ENCODE measurements at regions not wholly inside any gene's neighbourhood (a gene's known extent, or its start where the extent isn't known, plus 50 kb on each side); places are given as distances from the start of the nearest gene placed in this dataset.

GRCh38 chr3:84783281-84783680 is 175.5 kb upstream of the CADM2 start:
- Histone ChIP-seq H2AFZ (ENCODE audit: low read length) (no peak overlapping the region), H2BK120ac (replicated peaks; ENCODE audit: low read depth, low read length) (no peak overlapping the region), H4K20me1 (replicated peaks in 1 of 2; ENCODE audit: control insufficient read depth in 1 of 2, insufficient read depth in 2 of 2, low read length in 2 of 2) (no peaks in the 10 kb centered on the region), H3K4me3 (ENCODE audit: extremely low read depth in 1 of 4, insufficient read depth in 2 of 4, low read depth in 3 of 4, low read length in 4 of 4) (no peak overlapping the region), H3K23ac (ENCODE audit: insufficient read length) (no peak overlapping the region), H3K18ac (ENCODE audit: extremely low read depth, low read length) (no peak overlapping the region), H3K14ac (ENCODE audit: insufficient read length) (no peak overlapping the region), H2BK20ac (ENCODE audit: low read length) (no peak overlapping the region), H4K91ac (replicated peaks; ENCODE audit: insufficient read length, low read length) (no peak overlapping the region), H3K56ac (replicated peaks; ENCODE audit: insufficient read length, low read depth, low read length) (no peak overlapping the region), H3K79me1 (ENCODE audit: low read depth, low read length) (no peaks in the 10 kb centered on the region), H2BK5ac (ENCODE audit: low read depth, low read length) (no peak overlapping the region), H3K4me1 (replicated peaks in 1 of 4; ENCODE audit: control insufficient read depth in 3 of 4, insufficient read depth in 4 of 4, low read length in 3 of 4) (no peaks in the 10 kb centered on the region), H3K4me2 (ENCODE audit: insufficient read depth in 1 of 2, low read depth in 2 of 2, low read length in 2 of 2) (no peak overlapping the region), H2BK12ac (ENCODE audit: low read depth, low read length) (no peak overlapping the region), H2BK15ac (ENCODE audit: low read length) (no peak overlapping the region), H3K27ac (ENCODE audit: low read depth, low read length) (no peak overlapping the region), H3K27me3 (replicated peaks in 1 of 4; ENCODE audit: control insufficient read depth in 3 of 4, extremely low read depth in 1 of 4, insufficient read depth in 3 of 4, low read length in 3 of 4) (no peaks in the 10 kb centered on the region), H3K9ac (replicated peaks in 1 of 4; ENCODE audit: extremely low read depth in 1 of 4, low read depth in 3 of 4, low read length in 3 of 4) (no peak overlapping the region), H3K4ac (replicated peaks; ENCODE audit: insufficient read length, low read depth, low read length) (no peak overlapping the region), H4K8ac (ENCODE audit: extremely low read depth, insufficient read depth, low read length) (no peak overlapping the region), H3K23me2 (ENCODE audit: low read depth, low read length) (no peaks in the 10 kb centered on the region), H2AK5ac (ENCODE audit: low read depth, low read length) (no peak overlapping the region), H3K36me3 (ENCODE audit: control insufficient read depth in 2 of 4, insufficient read depth in 4 of 4, low read length in 3 of 4) (no peaks in the 10 kb centered on the region), H3K79me2 (ENCODE audit: control insufficient read depth in 1 of 2, insufficient read depth in 2 of 2, low read length in 2 of 2) (no peaks in the 10 kb centered on the region), H3K9me3 (ENCODE audit: insufficient read depth in 2 of 2, low read depth in 1 of 2, low read length in 1 of 2) (no peaks in the 10 kb centered on the region), H4K5ac (ENCODE audit: insufficient read length, low read depth, low read length) (no peak overlapping the region)
- 95% methylated on average over 1 of the region's 1 CpG; no CpG with 5 or more reads in 1 of the 2 experiments for WGBS, 2 experiments (ENCODE audit: extremely low coverage in 1 of 2, insufficient coverage in 1 of 2, insufficient read length in 1 of 2, insufficient replicate concordance in 2 of 2, low coverage in 1 of 2, low lambda C conversion rate in 2 of 2, missing lambda C conversion rate in 1 of 2)
- CTCF ChIA-PET (ENCODE audit: partially characterized antibody): no interaction called here
- DNase-seq (ENCODE audit: low read depth in 1 of 2, low spot score in 2 of 2) (no peak), FAIRE-seq (no peak)
- POLR2A ChIA-PET (ENCODE audit: partially characterized antibody): no interaction called here
- TF ChIP-seq CTCF (IDR thresholded peaks at IDR 0.05; ENCODE audit: control extremely low read depth in 1 of 3, insufficient read depth in 1 of 3, low read depth in 1 of 3, low read length in 3 of 3) (no peak), EGR1 (IDR thresholded peaks at IDR 0.05; ENCODE audit: borderline replicate concordance, low read depth, low read length) (no peak), KDM4A (IDR thresholded peaks at IDR 0.05; ENCODE audit: low read depth, low read length, severe bottlenecking) (no peak), POLR2AphosphoS5 (IDR thresholded peaks at IDR 0.05; ENCODE audit: low read depth, low read length) (no peak), BACH1 (IDR thresholded peaks at IDR 0.05; ENCODE audit: low read length) (no peak), SRF (IDR thresholded peaks at IDR 0.05; ENCODE audit: low read depth, low read length) (no peak), GABPA (IDR thresholded peaks at IDR 0.05; ENCODE audit: borderline replicate concordance, insufficient read depth, low read length) (no peak), SAP30 (IDR thresholded peaks at IDR 0.05; ENCODE audit: insufficient read depth, insufficient replicate concordance, low read length) (no peak), JUN (IDR thresholded peaks at IDR 0.05; ENCODE audit: low read depth, low read length) (no peak), SP4 (IDR thresholded peaks at IDR 0.05; ENCODE audit: low read length) (no peak), ASH2L (IDR thresholded peaks at IDR 0.05; ENCODE audit: low read length) (no peak), NRF1 (IDR thresholded peaks at IDR 0.05; ENCODE audit: low read depth, low read length) (no peak)
